AG09309 (cell line): ENCODE measurements at regions not wholly inside any gene's neighbourhood (a gene's known extent, or its start where the extent isn't known, plus 50 kb on each side); places are given as distances from the start of the nearest gene placed in this dataset.

Experiments
- DNase-seq: peaks from one replicate; pipeline ENCODE4 v3.0.0-alpha.2; 2010; ENCODE audit warnings: low read depth
- H3K4me3 ChIP-seq: 2 replicates; pipeline ENCODE4 v1.5.1; 2011; ENCODE audit warnings: mild to moderate bottlenecking, low read depth, low read length, moderate library complexity; ENCODE audit not compliant: control insufficient read depth
- TF ChIP-seq, protein P1 (sequence below): IDR thresholded peaks from 2 replicates; pipeline ENCODE4 v1.5.1; 2011; ENCODE audit warnings: mild to moderate bottlenecking, low read depth, low read length, inconsistent platforms; ENCODE audit not compliant: insufficient read depth, control insufficient read depth; ENCODE audit errors: missing control alignments

DNA sequence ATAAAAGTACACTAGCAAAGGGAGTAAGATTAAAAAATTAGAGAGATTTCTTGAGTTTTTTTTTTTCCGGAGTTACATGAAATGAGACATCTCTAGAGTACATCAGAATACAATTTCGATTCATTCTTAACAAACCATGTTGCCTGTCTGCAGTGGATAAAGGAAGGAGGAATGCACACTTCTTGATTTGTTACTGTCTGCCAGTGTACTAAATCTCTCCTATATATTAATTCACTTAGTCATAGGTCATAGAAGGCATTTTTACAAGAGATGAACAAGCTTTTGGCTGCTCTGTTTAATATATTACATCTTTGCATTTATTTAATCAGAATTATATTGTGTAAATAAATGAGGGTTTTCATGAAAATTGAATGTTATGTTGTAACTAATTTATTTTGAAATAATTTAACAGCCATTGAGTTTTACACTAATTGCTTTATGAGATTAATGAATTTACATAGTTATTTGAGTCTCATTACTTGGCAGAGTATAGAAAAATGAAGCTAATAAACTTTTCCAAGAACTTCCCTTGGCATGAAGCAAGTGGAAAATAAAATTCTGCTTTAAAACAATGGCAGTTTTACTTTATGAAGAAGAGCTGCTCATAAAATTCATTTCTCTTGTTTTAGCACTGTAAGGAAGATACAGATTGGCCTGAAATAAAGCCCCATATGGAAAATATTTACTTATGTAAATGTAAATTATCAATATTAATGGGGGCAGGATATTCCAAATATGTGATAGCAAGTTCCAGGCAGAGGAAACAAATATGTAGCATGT, 1284.7 kb downstream of the BRINP3 start:
- DNase-seq: no peak
- no peak overlapping the region for H3K4me3 ChIP-seq
- TF ChIP-seq, protein P1, sequence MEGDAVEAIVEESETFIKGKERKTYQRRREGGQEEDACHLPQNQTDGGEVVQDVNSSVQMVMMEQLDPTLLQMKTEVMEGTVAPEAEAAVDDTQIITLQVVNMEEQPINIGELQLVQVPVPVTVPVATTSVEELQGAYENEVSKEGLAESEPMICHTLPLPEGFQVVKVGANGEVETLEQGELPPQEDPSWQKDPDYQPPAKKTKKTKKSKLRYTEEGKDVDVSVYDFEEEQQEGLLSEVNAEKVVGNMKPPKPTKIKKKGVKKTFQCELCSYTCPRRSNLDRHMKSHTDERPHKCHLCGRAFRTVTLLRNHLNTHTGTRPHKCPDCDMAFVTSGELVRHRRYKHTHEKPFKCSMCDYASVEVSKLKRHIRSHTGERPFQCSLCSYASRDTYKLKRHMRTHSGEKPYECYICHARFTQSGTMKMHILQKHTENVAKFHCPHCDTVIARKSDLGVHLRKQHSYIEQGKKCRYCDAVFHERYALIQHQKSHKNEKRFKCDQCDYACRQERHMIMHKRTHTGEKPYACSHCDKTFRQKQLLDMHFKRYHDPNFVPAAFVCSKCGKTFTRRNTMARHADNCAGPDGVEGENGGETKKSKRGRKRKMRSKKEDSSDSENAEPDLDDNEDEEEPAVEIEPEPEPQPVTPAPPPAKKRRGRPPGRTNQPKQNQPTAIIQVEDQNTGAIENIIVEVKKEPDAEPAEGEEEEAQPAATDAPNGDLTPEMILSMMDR: no peak

DNA sequence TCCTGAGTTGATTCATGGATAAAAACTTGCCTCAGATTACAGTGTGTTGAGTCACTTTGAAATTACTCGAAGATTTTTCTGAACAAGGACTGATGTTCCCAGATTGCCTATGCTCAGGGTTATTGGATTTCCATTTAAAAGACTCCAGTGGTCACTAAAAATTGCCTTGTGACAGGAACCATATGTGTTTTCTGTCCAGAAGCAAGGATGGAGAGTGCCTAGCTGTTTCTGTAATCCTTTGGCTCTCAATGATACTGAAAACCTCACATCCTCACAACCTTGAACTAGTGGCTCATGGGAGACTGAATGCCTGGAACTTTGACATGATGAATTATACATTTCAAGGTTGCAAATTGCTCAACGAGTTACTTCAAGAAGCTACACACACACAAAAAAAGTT, 1271.8 kb downstream of the BRINP3 start:
- no peak for DNase-seq
- no peak overlapping the region for H3K4me3 ChIP-seq
- TF ChIP-seq, protein P1: no peak

- TF ChIP-seq, protein P1: no peak
- no peak for DNase-seq
- H3K4me3 ChIP-seq: no peak overlapping the region
Measured at GRCh38 chr1:189206617-189207016, 1271.0 kb downstream of the BRINP3 start.

- no peak for DNase-seq
- TF ChIP-seq, protein P1: no peak
Measured at GRCh38 chr1:189211742-189212141, 1265.9 kb downstream of the BRINP3 start.

DNA sequence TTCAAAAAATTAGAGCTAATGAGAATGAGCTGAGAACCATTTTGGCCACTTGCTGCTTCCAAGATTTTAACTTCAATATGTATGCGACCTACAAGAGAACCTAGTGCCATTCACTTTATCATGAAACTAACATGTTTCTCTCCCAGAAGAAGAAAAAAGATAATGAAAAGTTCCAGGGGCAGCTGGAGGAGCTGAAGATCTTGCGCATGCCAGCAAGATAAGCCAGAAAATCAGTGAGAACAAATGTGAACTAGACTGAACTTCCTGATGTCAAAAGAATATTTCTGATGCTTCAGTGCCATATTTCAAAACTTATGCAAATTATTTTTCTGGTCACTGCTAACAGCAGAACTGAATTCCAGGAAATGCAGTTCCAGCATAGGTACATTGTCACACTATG, 1265.1 kb downstream of the BRINP3 start:
- H3K4me3 ChIP-seq: no peak overlapping the region
- TF ChIP-seq, protein P1: no peak
- DNase-seq: no peak

More at GRCh38 chr1:189211742-189212141, 1265.9 kb downstream of the BRINP3 start:
- H3K4me3 ChIP-seq: no peak overlapping the region

DNA sequence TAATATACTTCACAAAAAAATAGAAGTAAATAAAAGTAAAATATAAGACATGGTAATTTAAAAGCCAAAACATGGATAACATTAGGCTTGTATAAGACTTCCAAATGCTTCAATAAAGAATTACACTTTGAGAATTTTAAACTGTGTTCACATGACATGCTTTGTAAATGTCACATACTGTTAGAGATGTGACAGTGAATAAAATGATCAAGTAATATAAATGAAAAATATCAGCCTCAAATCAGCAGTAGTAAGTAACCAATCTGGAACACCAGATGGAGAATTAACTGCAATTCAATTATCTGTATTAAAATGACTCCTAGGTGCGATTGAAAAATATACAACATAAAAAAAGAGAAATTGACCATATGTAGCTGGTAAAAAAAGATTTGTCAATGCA, 1260.8 kb downstream of the BRINP3 start:
- DNase-seq: no peak
- H3K4me3 ChIP-seq: no peak overlapping the region
- TF ChIP-seq, protein P1: no peak
